Stomach smooth muscle (tissue), 2 donors: ENCODE measurements at regions not wholly inside any gene's neighbourhood (a gene's known extent, or its start where the extent isn't known, plus 50 kb on each side); places are given as distances from the start of the nearest gene placed in this dataset.
"Not testable (repeated sequence)": the region's sequence is repeated elsewhere in the genome, so short reads cannot be mapped to it uniquely, and the experiment has no call there.

Source experiments
- H3K27ac ChIP-seq: one replicate; pipeline ENCODE4 v1.7.0; 2013; ENCODE audit warnings: mild to moderate bottlenecking, low read length, inconsistent platforms
- H3K27me3 ChIP-seq, 2 donors: one replicate each; pipeline ENCODE4 v1.7.0; 2013; ENCODE audit warnings: low read length in 2 of 2; ENCODE audit not compliant: insufficient read depth in 2 of 2, control insufficient read depth in 1 of 2
- H3K36me3 ChIP-seq, 2 donors: one replicate each; pipeline ENCODE4 v1.7.0; 2013; ENCODE audit warnings: low read length in 2 of 2; ENCODE audit not compliant: control insufficient read depth in 2 of 2, insufficient read depth in 2 of 2
- H3K4me1 ChIP-seq: one replicate; pipeline ENCODE4 v1.7.0; 2013; ENCODE audit warnings: low read length; ENCODE audit not compliant: control insufficient read depth, insufficient read depth
- H3K4me3 ChIP-seq, 2 donors: one replicate each; pipeline ENCODE4 v1.7.0; 2013; ENCODE audit warnings: low read length in 2 of 2
- H3K9ac ChIP-seq, 2 donors: one replicate each; pipeline ENCODE4 v1.7.0; 2013; ENCODE audit warnings: low read length in 2 of 2, mild to moderate bottlenecking in 1 of 2
- H3K9me3 ChIP-seq, 2 donors: one replicate each; pipeline ENCODE4 v1.7.0; 2013; ENCODE audit warnings: low read length in 2 of 2; ENCODE audit not compliant: control insufficient read depth in 2 of 2
- donor health status: healthy.
- donor health status: Pancreatic carcinoma.

GRCh38 chr10:3886641-3887251 is 101.7 kb upstream of the KLF6 start:
- H3K9ac ChIP-seq, result peak overlapping the region; percentile 68 to 86

GRCh38 chr10:3886191-3886590 is 101.2 kb upstream of the KLF6 start:
- Histone ChIP-seq H3K9ac (peak overlapping the region; percentile 68 to 86), H3K4me3 (peak overlapping the region in 1 of 2 donors; percentile 57), H3K36me3 (no peaks in the 10 kb centered on the region), H3K27ac (peak overlapping the region; percentile 92), H3K4me1 (peaks cover 17% of the 10 kb centered on the region), H3K27me3 (no peaks in the 10 kb centered on the region), H3K9me3 (no peaks in the 10 kb centered on the region)

More at GRCh38 chr10:3886641-3887251, 101.7 kb upstream of the KLF6 start:
- Histone ChIP-seq H3K27ac (peak overlapping the region; percentile 92), H3K4me1 (peaks cover 17% of the 10 kb centered on the region), H3K36me3 (no peaks in the 10 kb centered on the region), H3K4me3 (peak overlapping the region; percentile 43 to 57), H3K27me3 (no peaks in the 10 kb centered on the region), H3K9me3 (no peaks in the 10 kb centered on the region)

GRCh38 chr10:3882855-3883254 is 97.8 kb upstream of the KLF6 start:
- Histone ChIP-seq H3K36me3 (no peaks in the 10 kb centered on the region), H3K27me3 (no peaks in the 10 kb centered on the region), H3K4me1 (peaks cover 13% of the 10 kb centered on the region), H3K27ac (no peak overlapping the region), H3K4me3 (no peak overlapping the region), H3K9ac (no peak overlapping the region), H3K9me3 (no peaks in the 10 kb centered on the region)

GRCh38 chr10:3881622-3882021 is 96.6 kb upstream of the KLF6 start:
- no peaks in the 10 kb centered on the region for H3K36me3 ChIP-seq
- no peaks in the 10 kb centered on the region for H3K9me3 ChIP-seq
- no peak overlapping the region for H3K27ac ChIP-seq
- H3K4me3 ChIP-seq, result no peak overlapping the region
- H3K9ac ChIP-seq, result no peak overlapping the region
- no peaks in the 10 kb centered on the region for H3K27me3 ChIP-seq
- H3K4me1 ChIP-seq, result peaks cover 3% of the 10 kb centered on the region

GRCh38 chr10:3879073-3879472 is 94.1 kb upstream of the KLF6 start:
- H3K9me3 ChIP-seq, result no peaks in the 10 kb centered on the region

GRCh38 chr10:3877211-3878000 is 92.4 kb upstream of the KLF6 start:
- Histone ChIP-seq H3K9ac (no peak overlapping the region), H3K27me3 (no peaks in the 10 kb centered on the region), H3K4me3 (no peak overlapping the region), H3K9me3 (no peaks in the 10 kb centered on the region), H3K27ac (no peak overlapping the region), H3K36me3 (no peaks in the 10 kb centered on the region), H3K4me1 (no peaks in the 10 kb centered on the region)

More at GRCh38 chr10:3879073-3879472, 94.1 kb upstream of the KLF6 start:
- no peak overlapping the region for H3K9ac ChIP-seq
- no peaks in the 10 kb centered on the region for H3K4me1 ChIP-seq
- H3K27me3 ChIP-seq, result no peaks in the 10 kb centered on the region
- no peak overlapping the region for H3K4me3 ChIP-seq
- H3K27ac ChIP-seq, result no peak overlapping the region
- no peaks in the 10 kb centered on the region for H3K36me3 ChIP-seq

GRCh38 chr10:3876350-3876962 is 91.4 kb upstream of the KLF6 start:
- H3K9me3 ChIP-seq, result no peaks in the 10 kb centered on the region
- H3K9ac ChIP-seq, result no peak overlapping the region
- H3K27ac ChIP-seq, result no peak overlapping the region
- H3K4me1 ChIP-seq, result no peaks in the 10 kb centered on the region
- H3K4me3 ChIP-seq, result no peak overlapping the region
- no peaks in the 10 kb centered on the region for H3K36me3 ChIP-seq
- no peaks in the 10 kb centered on the region for H3K27me3 ChIP-seq

- no peak overlapping the region for H3K9ac ChIP-seq
- no peaks in the 10 kb centered on the region for H3K36me3 ChIP-seq
- H3K4me3 ChIP-seq, result no peak overlapping the region
- no peak overlapping the region for H3K27ac ChIP-seq
- H3K27me3 ChIP-seq, result no peaks in the 10 kb centered on the region
- H3K4me1 ChIP-seq, result no peaks in the 10 kb centered on the region
- no peaks in the 10 kb centered on the region for H3K9me3 ChIP-seq
These were observed 90.8 kb upstream of the KLF6 start for GRCh38 chr10:3875842-3876235.

GRCh38 chr10:3874990-3875841 is 90.2 kb upstream of the KLF6 start:
- Histone ChIP-seq H3K27ac (no peak overlapping the region), H3K9me3 (no peaks in the 10 kb centered on the region), H3K36me3 (no peaks in the 10 kb centered on the region), H3K27me3 (no peaks in the 10 kb centered on the region), H3K4me3 (no peak overlapping the region), H3K9ac (no peak overlapping the region), H3K4me1 (no peaks in the 10 kb centered on the region)

- not testable (repeated sequence) for H3K9me3 ChIP-seq, H3K4me3 ChIP-seq, H3K36me3 ChIP-seq, H3K27ac ChIP-seq, H3K4me1 ChIP-seq, H3K27me3 ChIP-seq, H3K9ac ChIP-seq
These were observed 89.6 kb upstream of the KLF6 start for GRCh38 chr10:3874610-3874989.
